K562 (cell line): ENCODE measurements at regions not wholly inside any gene's neighbourhood (a gene's known extent, or its start where the extent isn't known, plus 50 kb on each side); places are given as distances from the start of the nearest gene placed in this dataset.

Experiments
- ATAC-seq: fragments of 200-7000 bp; cut with Tn5 transposase; 3 replicates; pipeline ENCODE4 v1.9.1; 2020; ENCODE audit warnings: moderate library complexity
- BruUV-seq: library from RNA; stranded (reverse); fragments of 400-500 nt; replicated peaks from 2 replicates; lab custom pipeline; 2021; lab: Mats Ljungman, UMichigan
- CTCF ChIA-PET: fragments of 300-600 bp; formaldehyde crosslinking; extraction: SDS; loops from one replicate; lab custom pipeline; 2021; ENCODE audit warnings: low intra/inter-chr PET ratio; lab: Yijun Ruan, JAX
- POLR2A ChIA-PET: fragments of 300-600, 350-650 bp; sonication (Branson Sonifier 250); formaldehyde crosslinking; extraction: SDS; loops from one replicate; lab custom pipeline; 2021; ENCODE audit warnings: antibody characterized with exemption, inconsistent platforms; lab: Yijun Ruan, JAX
- DNase-seq, 4 experiments: peaks; one replicate each; pipeline versions ENCODE4 v3.0.0 to v3.0.0-alpha.2; 2011 to 2018; ENCODE audit warnings: low spot score in 3 of 4, mixed read lengths in 3 of 4; ENCODE audit errors: extremely low read depth in 1 of 4
- FAIRE-seq: peaks from 2 replicates; lab custom pipeline; 2011; peaks lifted over from hg19 to GRCh38; lab: Jason Lieb, UNC
- H2AFZ ChIP-seq: 2 replicates; pipeline ENCODE4 v1.6.0; 2011; ENCODE audit warnings: low read depth, low read length, control low read depth, inconsistent platforms
- H3K27ac ChIP-seq: fragments of 200-600 bp; 3 replicates; pipeline ENCODE4 v1.8.0; 2011; ENCODE audit warnings: low read depth, mild to moderate bottlenecking, control low read depth, inconsistent platforms, low read length, moderate library complexity, mixed read lengths; ENCODE audit errors: extremely low read depth
- H3K27me3 ChIP-seq, 2 experiments: fragments of 300-600 bp in 1 of 2; 2 replicates in 1 of 2; 3 replicates in 1 of 2; pipeline versions ENCODE4 v1.6.0 to v1.8.0; 2011; ENCODE audit warnings: inconsistent platforms in 2 of 2, low read length in 2 of 2, mild to moderate bottlenecking in 1 of 2, mixed read lengths in 1 of 2, moderate library complexity in 1 of 2; ENCODE audit not compliant: control insufficient read depth in 2 of 2, insufficient read depth in 2 of 2
- H3K36me3 ChIP-seq: fragments of 300-600 bp; 3 replicates; pipeline ENCODE4 v1.8.0; 2011; ENCODE audit warnings: mild to moderate bottlenecking, low read length, inconsistent platforms; ENCODE audit not compliant: control insufficient read depth, insufficient read depth
- H3K4me1 ChIP-seq, 2 experiments: fragments of 200-600 bp in 1 of 2; replicated peaks in 1 of 2; 2 replicates in 1 of 2; 3 replicates in 1 of 2; pipeline versions ENCODE4 v1.5.1 to v1.8.0; 2011; ENCODE audit warnings: inconsistent platforms in 2 of 2, low read length in 2 of 2, mild to moderate bottlenecking in 1 of 2, mixed read lengths in 1 of 2, moderate library complexity in 1 of 2; ENCODE audit not compliant: control insufficient read depth in 2 of 2, insufficient read depth in 2 of 2
- H3K4me2 ChIP-seq: 2 replicates; pipeline ENCODE4 v1.6.1; 2011; ENCODE audit warnings: low read length, control low read depth, inconsistent platforms, mixed read lengths; ENCODE audit not compliant: insufficient read depth
- H3K4me3 ChIP-seq: fragments of 200-600 bp; sonication (generic), shearing (Covaris generic); 2 replicates; pipeline ENCODE4 v1.5.1; 2016; ENCODE audit warnings: control low read depth, inconsistent platforms
- H3K79me2 ChIP-seq: fragments of 200-600 bp; 3 replicates; pipeline ENCODE4 v1.8.0; 2011; ENCODE audit warnings: low read length, inconsistent platforms; ENCODE audit not compliant: control insufficient read depth, insufficient read depth
- H3K9ac ChIP-seq, 2 experiments: 2 replicates each; pipeline versions ENCODE4 v1.6.0 to v1.6.1; 2011; ENCODE audit warnings: low read depth in 2 of 2, low read length in 2 of 2, control low read depth in 1 of 2, inconsistent platforms in 1 of 2, mild to moderate bottlenecking in 1 of 2, mixed read lengths in 1 of 2; ENCODE audit not compliant: insufficient read depth in 1 of 2
- H3K9me1 ChIP-seq: one replicate; pipeline ENCODE4 v1.6.0; 2011; ENCODE audit warnings: inconsistent platforms, mild to moderate bottlenecking, low read length, moderate library complexity; ENCODE audit not compliant: control insufficient read depth, insufficient read depth
- H3K9me3 ChIP-seq: replicated peaks from 2 replicates; pipeline ENCODE4 v1.5.1; 2011; ENCODE audit warnings: low read depth, low read length, inconsistent platforms; ENCODE audit not compliant: control insufficient read depth, insufficient read depth
- H4K20me1 ChIP-seq: replicated peaks from 2 replicates; pipeline ENCODE4 v1.6.1; 2011; ENCODE audit warnings: low read length, inconsistent platforms, mixed read lengths; ENCODE audit not compliant: control insufficient read depth, insufficient read depth
- DPF2 ChIP-seq: fragments of 450-650 bp; IDR thresholded peaks from 2 replicates; pipeline ENCODE4 v1.6.1; 2016
- EZH2 ChIP-seq: IDR thresholded peaks from 2 replicates; pipeline ENCODE4 v1.6.1; 2012; ENCODE audit warnings: low read depth, mild to moderate bottlenecking, inconsistent platforms, low read length, borderline replicate concordance
- HDAC3 ChIP-seq: fragments of 450-650 bp; IDR thresholded peaks from 2 replicates; pipeline ENCODE4 v1.6.1; 2018; ENCODE audit warnings: borderline replicate concordance, mild to moderate bottlenecking, moderate library complexity; ENCODE audit not compliant: partially characterized antibody
- HOXB6 ChIP-seq: fragments of 250-450 bp; sonication (Bioruptor Pico); IDR thresholded peaks from 2 replicates; pipeline ENCODE4 v1.5.1; 2022; ENCODE audit warnings: mild to moderate bottlenecking, borderline replicate concordance
- LCOR ChIP-seq: sonication (generic); formaldehyde crosslinking; IDR thresholded peaks from 2 replicates; pipeline ENCODE4 v1.8.0; 2022; ENCODE audit warnings: mild to moderate bottlenecking, missing genetic modification reagents
- MEF2A ChIP-seq: IDR thresholded peaks from 2 replicates; pipeline ENCODE4 v1.6.1; 2011; ENCODE audit warnings: low read depth, mild to moderate bottlenecking, low read length, moderate library complexity; ENCODE audit not compliant: control insufficient read depth
- NR2C2 ChIP-seq, 2 experiments: fragments of 200-800 bp in 1 of 2; sonication (Bioruptor generic) in 1 of 2; sonication (generic) in 1 of 2; formaldehyde crosslinking in 1 of 2; IDR thresholded peaks; 2 replicates each; pipeline versions ENCODE4 v1.6.1 to v1.8.0; 2016 to 2022; ENCODE audit warnings: mild to moderate bottlenecking in 1 of 2, missing compliant biosample characterization in 1 of 2, missing genetic modification characterization in 1 of 2, missing genetic modification reagents in 1 of 2
- PCBP2 ChIP-seq: fragments of 200-400 bp; formaldehyde crosslinking; IDR thresholded peaks from 2 replicates; pipeline ENCODE4 v1.6.1; 2018; ENCODE audit warnings: low read length, low read depth, mild to moderate bottlenecking, moderate library complexity; ENCODE audit not compliant: poor library complexity, severe bottlenecking
- POLR2AphosphoS5 ChIP-seq: IDR thresholded peaks from 2 replicates; pipeline ENCODE4 v1.6.1; 2011; ENCODE audit warnings: mild to moderate bottlenecking, low read depth, low read length, moderate library complexity; ENCODE audit not compliant: control insufficient read depth, insufficient read depth
- POLR3A ChIP-seq: IDR thresholded peaks from 2 replicates; pipeline ENCODE4 v1.6.1; 2011; ENCODE audit warnings: borderline replicate concordance, mild to moderate bottlenecking, moderate library complexity; ENCODE audit not compliant: insufficient read length, insufficient read depth; ENCODE audit errors: extremely low read depth
- RAD21 ChIP-seq, 2 experiments: fragments of 250-450 bp in 1 of 2; fragments of 450-650 bp in 1 of 2; sonication (Bioruptor Pico) in 1 of 2; formaldehyde crosslinking in 1 of 2; IDR thresholded peaks in 1 of 2; conservative IDR thresholded peaks in 1 of 2; 2 replicates each; pipeline versions ENCODE4 v1.4.0 to v1.8.0; 2020 to 2022; ENCODE audit warnings: mild to moderate bottlenecking in 2 of 2, moderate library complexity in 1 of 2
- RNF2 ChIP-seq: sonication (generic); IDR thresholded peaks from 2 replicates; pipeline ENCODE4 v1.6.1; 2016
- ZFP36 ChIP-seq: fragments of 150-350 bp; IDR thresholded peaks from 2 replicates; pipeline ENCODE4 v1.6.1; 2018; ENCODE audit warnings: low read length, low read depth; ENCODE audit not compliant: partially characterized antibody
- ZKSCAN3 ChIP-seq: fragments of 250-450 bp; sonication (Bioruptor Pico); IDR thresholded peaks from 2 replicates; pipeline ENCODE4 v1.4.0; 2020
- ZKSCAN8 ChIP-seq: fragments of 200-800 bp; sonication (Bioruptor generic); IDR thresholded peaks from 2 replicates; pipeline ENCODE4 v1.6.1; 2016; ENCODE audit warnings: missing genetic modification characterization, missing compliant biosample characterization
- ZNF239 ChIP-seq: fragments of 250-450 bp; sonication (Bioruptor Pico); IDR thresholded peaks from 2 replicates; pipeline ENCODE4 v1.4.0; 2020; ENCODE audit warnings: mild to moderate bottlenecking
- ZSCAN29 ChIP-seq: fragments of 450-650 bp; IDR thresholded peaks from 2 replicates; pipeline ENCODE4 v1.6.1; 2017
- in situ Hi-C: fragments of 300-500 bp; cut with MboI; formaldehyde crosslinking; loops from 4 replicates; pipeline ENCODE4 v1.15.0; 2018; ENCODE audit warnings: inconsistent platforms, mixed read lengths
- intact Hi-C: fragments of 100-400 bp; cut with micrococcal nuclease; formaldehyde crosslinking; loops from 2 replicates; pipeline ENCODE4 v1.14.2; 2022
- TF ChIP-seq, protein P1 (sequence below): fragments of 450-650 bp; IDR thresholded peaks from 2 replicates; pipeline ENCODE4 v1.7.0; 2016; ENCODE audit warnings: borderline replicate concordance

DNA sequence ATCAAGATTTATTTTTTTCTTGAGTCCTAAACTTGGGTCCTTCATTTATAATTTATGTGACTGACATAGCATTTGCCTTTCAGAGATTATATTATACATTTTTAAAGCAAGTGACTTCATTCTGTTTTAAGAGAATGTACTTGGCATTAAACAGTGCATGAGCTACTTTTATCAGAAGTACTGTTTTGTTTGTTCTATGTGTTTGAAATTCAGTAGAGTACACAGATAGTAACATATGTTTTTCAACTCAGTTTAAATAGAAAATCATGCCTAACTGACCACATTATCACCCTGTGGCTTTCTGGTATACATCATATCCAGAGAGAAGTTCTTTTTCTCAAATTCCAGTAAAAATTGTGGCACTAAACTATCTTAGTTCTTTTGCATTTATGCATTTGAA lies 335.3 kb upstream of the CDH18 start:
- H3K4me3 ChIP-seq: no peak overlapping the region
- no peak overlapping the region for H3K27ac ChIP-seq
- DNase-seq (no peak), FAIRE-seq (no peak), ATAC-seq (no peak)
- no peak overlapping the region for H2AFZ ChIP-seq
- H3K9me3 ChIP-seq: no peaks in the 10 kb centered on the region
- no peaks in the 10 kb centered on the region for H4K20me1 ChIP-seq
- H3K9me1 ChIP-seq: no peaks in the 10 kb centered on the region
- no peak overlapping the region for H3K9ac ChIP-seq
- no TSS peak for BruUV-seq
- H3K36me3 ChIP-seq: no peaks in the 10 kb centered on the region
- no peaks in the 10 kb centered on the region for H3K27me3 ChIP-seq
- in situ Hi-C loops: no loop called here
- TF ChIP-seq, protein P1, sequence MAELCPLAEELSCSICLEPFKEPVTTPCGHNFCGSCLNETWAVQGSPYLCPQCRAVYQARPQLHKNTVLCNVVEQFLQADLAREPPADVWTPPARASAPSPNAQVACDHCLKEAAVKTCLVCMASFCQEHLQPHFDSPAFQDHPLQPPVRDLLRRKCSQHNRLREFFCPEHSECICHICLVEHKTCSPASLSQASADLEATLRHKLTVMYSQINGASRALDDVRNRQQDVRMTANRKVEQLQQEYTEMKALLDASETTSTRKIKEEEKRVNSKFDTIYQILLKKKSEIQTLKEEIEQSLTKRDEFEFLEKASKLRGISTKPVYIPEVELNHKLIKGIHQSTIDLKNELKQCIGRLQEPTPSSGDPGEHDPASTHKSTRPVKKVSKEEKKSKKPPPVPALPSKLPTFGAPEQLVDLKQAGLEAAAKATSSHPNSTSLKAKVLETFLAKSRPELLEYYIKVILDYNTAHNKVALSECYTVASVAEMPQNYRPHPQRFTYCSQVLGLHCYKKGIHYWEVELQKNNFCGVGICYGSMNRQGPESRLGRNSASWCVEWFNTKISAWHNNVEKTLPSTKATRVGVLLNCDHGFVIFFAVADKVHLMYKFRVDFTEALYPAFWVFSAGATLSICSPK: no peak
- TF ChIP-seq ZFP36 (no peak), HOXB6 (no peak)
- H3K4me2 ChIP-seq: no peak overlapping the region
- H3K79me2 ChIP-seq: no peaks in the 10 kb centered on the region
- ChIA-PET CTCF (no interaction called here), POLR2A (no interaction called here)
- intact Hi-C loops: no loop called here
- H3K4me1 ChIP-seq: no peaks in the 10 kb centered on the region

DNA sequence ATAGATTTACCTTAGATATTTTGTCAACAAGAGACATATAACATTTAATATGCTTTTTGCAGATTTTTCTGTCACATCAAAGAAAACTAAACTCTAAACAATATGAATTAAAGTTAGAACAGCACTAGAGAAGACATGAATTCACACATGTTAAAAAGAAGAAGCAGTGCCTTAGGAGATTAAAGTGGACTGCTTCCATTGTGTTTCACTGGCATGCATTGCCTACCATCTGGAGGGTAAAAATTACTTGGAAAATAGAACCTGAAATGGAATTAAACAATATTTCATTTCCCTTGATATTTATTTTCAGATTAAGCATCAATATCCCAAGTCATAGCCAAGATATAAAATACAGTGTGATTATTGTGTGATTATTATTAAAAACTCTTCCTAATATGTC lies 319.4 kb upstream of the CDH18 start:
- BruUV-seq: no TSS peak
- no peaks in the 10 kb centered on the region for H3K36me3 ChIP-seq
- no peaks in the 10 kb centered on the region for H3K79me2 ChIP-seq
- ChIA-PET POLR2A (no interaction called here), CTCF (no interaction called here)
- H3K4me2 ChIP-seq: no peak overlapping the region
- no peak overlapping the region for H2AFZ ChIP-seq
- no peaks in the 10 kb centered on the region for H3K27me3 ChIP-seq
- DNase-seq (no peak), ATAC-seq (no peak), FAIRE-seq (no peak)
- no peaks in the 10 kb centered on the region for H4K20me1 ChIP-seq
- intact Hi-C loops (no loop called here), in situ Hi-C loops (no loop called here)
- TF ChIP-seq ZKSCAN3 (CRISPR knock-in tag): no peak
- TF ChIP-seq DPF2: no peak
- TF ChIP-seq ZNF239 (CRISPR knock-in tag): no peak
- no peak for TF ChIP-seq EZH2
- TF ChIP-seq HDAC3: no peak
- TF ChIP-seq POLR2AphosphoS5: no peak
- no peak for TF ChIP-seq MEF2A
- TF ChIP-seq ZKSCAN8: no peak
- no peak for TF ChIP-seq RAD21 (CRISPR knock-in tag; conservative IDR thresholded peaks at IDR 0.05 in 1 of 2, IDR thresholded peaks at IDR 0.05 in 1 of 2)
- TF ChIP-seq ZSCAN29: no peak
- TF ChIP-seq NR2C2 (CRISPR knock-in tag; IDR thresholded peaks at IDR 0.05): no peak
- no peak for TF ChIP-seq NR2C2 (tag; IDR thresholded peaks at IDR 0.05)
- no peak for TF ChIP-seq POLR3A
- TF ChIP-seq RNF2: no peak
- no peak for TF ChIP-seq PCBP2
- TF ChIP-seq LCOR (CRISPR knock-in tag): no peak
- no peak overlapping the region for H3K9ac ChIP-seq
- H3K9me3 ChIP-seq: no peaks in the 10 kb centered on the region; the same call in 1 of the 2 replicates
- H3K27ac ChIP-seq: no peak overlapping the region
- H3K9me1 ChIP-seq: no peaks in the 10 kb centered on the region
- no peak overlapping the region for H3K4me3 ChIP-seq
- H3K4me1 ChIP-seq: no peaks in the 10 kb centered on the region
